GM12878 (cell line): ENCODE measurements at regions not wholly inside any gene's neighbourhood (a gene's known extent, or its start where the extent isn't known, plus 50 kb on each side); places are given as distances from the start of the nearest gene placed in this dataset.

Source experiments
- ATAC-seq: fragments of 200-7000 bp; cut with Tn5 transposase; 3 replicates; pipeline ENCODE4 v1.9.1; 2020; ENCODE audit warnings: mild to moderate bottlenecking, moderate library complexity
- BruUV-seq: library from RNA; stranded (reverse); fragments of 400-500 nt; replicated peaks from 2 replicates; lab custom pipeline; 2021; lab: Mats Ljungman, UMichigan
- CTCF ChIA-PET: fragments of 300-600 bp; sonication (Branson Sonifier 250); formaldehyde crosslinking; extraction: SDS; loops from one replicate; lab custom pipeline; 2021; ENCODE audit warnings: inconsistent platforms; lab: Yijun Ruan, JAX
- POLR2A ChIA-PET: fragments of 350-600 bp; formaldehyde crosslinking; extraction: SDS; loops from one replicate; lab custom pipeline; 2021; ENCODE audit warnings: inconsistent platforms; lab: Charles Lee
- RAD21 ChIA-PET: fragments of 300-600 bp; sonication (Branson Sonifier 250); formaldehyde crosslinking; loops from one replicate; lab custom pipeline; 2023; ENCODE audit warnings: antibody characterized with exemption; ENCODE audit not compliant: unreplicated experiment; lab: Charles Lee
- SMC1A ChIA-PET: fragments of 300-600 bp; sonication (Branson Sonifier 250); formaldehyde crosslinking; loops from one replicate; lab custom pipeline; 2023; ENCODE audit not compliant: unreplicated experiment, uncharacterized antibody; lab: Charles Lee
- DNase-seq: peaks from one replicate; pipeline ENCODE4 v3.0.0-alpha.2; 2011; ENCODE audit warnings: low read depth, low spot score
- FAIRE-seq: peaks from 3 replicates; lab custom pipeline; 2011; peaks lifted over from hg19 to GRCh38; lab: Jason Lieb, UNC
- H2AFZ ChIP-seq: 2 replicates; pipeline ENCODE4 v1.6.0; 2011; ENCODE audit warnings: low read depth, low read length, control low read depth; ENCODE audit not compliant: control insufficient read depth
- H3K27ac ChIP-seq: 2 replicates; pipeline ENCODE4 v1.5.1; 2011; ENCODE audit warnings: control low read depth; ENCODE audit not compliant: control insufficient read depth, insufficient read depth
- H3K27me3 ChIP-seq, 2 experiments: replicated peaks in 1 of 2; 2 replicates each; pipeline versions ENCODE4 v1.6.0 to v1.6.1; 2011; ENCODE audit warnings: low read length in 1 of 2; ENCODE audit not compliant: control insufficient read depth in 2 of 2, insufficient read depth in 2 of 2
- H3K36me3 ChIP-seq, 2 experiments: 2 replicates each; pipeline ENCODE4 v1.5.1; 2011; ENCODE audit warnings: low read length in 1 of 2; ENCODE audit not compliant: control insufficient read depth in 2 of 2, insufficient read depth in 2 of 2
- H3K4me1 ChIP-seq: 2 replicates; pipeline ENCODE4 v1.6.1; 2011; ENCODE audit warnings: mild to moderate bottlenecking, low read length, moderate library complexity, mixed read lengths; ENCODE audit not compliant: control insufficient read depth, insufficient read depth
- H3K4me2 ChIP-seq: 2 replicates; pipeline ENCODE4 v1.6.0; 2011; ENCODE audit warnings: control low read depth; ENCODE audit not compliant: control insufficient read depth, insufficient read depth
- H3K4me3 ChIP-seq: fragments of 200-600 bp; sonication (generic); 2 replicates; pipeline ENCODE4 v1.5.1; 2016
- H3K79me2 ChIP-seq: 2 replicates; pipeline ENCODE4 v1.6.0; 2011; ENCODE audit warnings: low read length; ENCODE audit not compliant: control insufficient read depth, insufficient read depth
- H3K9ac ChIP-seq: 2 replicates; pipeline ENCODE4 v1.8.0; 2011; ENCODE audit warnings: low read length, control low read depth, mixed read lengths; ENCODE audit not compliant: control insufficient read depth, insufficient read depth
- H3K9me3 ChIP-seq: replicated peaks from 3 replicates; pipeline ENCODE4 v1.5.1; 2011; ENCODE audit warnings: mild to moderate bottlenecking, low read length; ENCODE audit not compliant: control insufficient read depth, insufficient read depth
- H4K20me1 ChIP-seq: 2 replicates; pipeline ENCODE4 v1.6.0; 2011; ENCODE audit not compliant: control insufficient read depth, insufficient read depth
- ATF7 ChIP-seq: fragments of 450-650 bp; IDR thresholded peaks from 2 replicates; pipeline ENCODE4 v1.6.1; 2016; ENCODE audit warnings: low read depth, mild to moderate bottlenecking
- BMI1 ChIP-seq: fragments of 450-650 bp; IDR thresholded peaks from 2 replicates; pipeline ENCODE4 v1.6.1; 2016; ENCODE audit warnings: mild to moderate bottlenecking, moderate library complexity, borderline replicate concordance
- BRCA1 ChIP-seq: IDR thresholded peaks from 2 replicates; pipeline ENCODE4 v1.6.1; 2011; ENCODE audit warnings: low read depth, low read length, improper control_type of control experiment
- CREM ChIP-seq: IDR thresholded peaks from 2 replicates; pipeline ENCODE4 v1.6.1; 2014; ENCODE audit warnings: antibody characterized with exemption, low read depth
- FOS ChIP-seq: IDR thresholded peaks from 3 replicates; pipeline ENCODE4 v1.6.1; 2011; ENCODE audit warnings: borderline replicate concordance; ENCODE audit not compliant: insufficient read length; ENCODE audit errors: extremely low read depth
- IRF4 ChIP-seq: IDR thresholded peaks from 2 replicates; pipeline ENCODE4 v1.6.1; 2011; ENCODE audit warnings: low read depth, low read length
- KDM1A ChIP-seq: fragments of 200-600 bp; sonication (generic); IDR thresholded peaks from 2 replicates; pipeline ENCODE4 v1.6.1; 2016; ENCODE audit warnings: borderline replicate concordance
- MEF2A ChIP-seq: IDR thresholded peaks from 2 replicates; pipeline ENCODE4 v1.6.1; 2011; ENCODE audit warnings: low read depth, mild to moderate bottlenecking, low read length, moderate library complexity; ENCODE audit not compliant: insufficient read depth
- MTA2 ChIP-seq: fragments of 450-650 bp; IDR thresholded peaks from 2 replicates; pipeline ENCODE4 v1.6.1; 2016; ENCODE audit warnings: low read depth, mild to moderate bottlenecking, moderate library complexity
- NBN ChIP-seq: fragments of 450-650 bp; IDR thresholded peaks from 2 replicates; pipeline ENCODE4 v1.6.1; 2016
- NR2F1 ChIP-seq: fragments of 450-650 bp; conservative IDR thresholded peaks from 2 replicates; pipeline ENCODE4 v1.6.1; 2017; ENCODE audit warnings: mild to moderate bottlenecking
- RELA ChIP-seq: fragments of 450-650 bp; IDR thresholded peaks from 2 replicates; pipeline ENCODE4 v1.8.0; 2014; ENCODE audit warnings: borderline replicate concordance; ENCODE audit not compliant: partially characterized antibody
- WGBS: methylation state at CpG from one replicate; pipeline ENCODE4 v1.1.6; 2016; ENCODE audit warnings: low lambda C conversion rate; ENCODE audit not compliant: insufficient replicate concordance, insufficient coverage; ENCODE audit errors: missing lambda C conversion rate; 5-methylcytosine and 5-hydroxymethylcytosine counted together
- in situ Hi-C: fragments of 300-500 bp; cut with MboI; formaldehyde crosslinking; loops from 9 replicates; pipeline ENCODE4 v1.14.3; 2018; ENCODE audit warnings: mixed read lengths
- intact Hi-C: fragments of 100-400 bp; cut with micrococcal nuclease; formaldehyde crosslinking; loops from one replicate; pipeline ENCODE4 v1.14.2; 2022; ENCODE audit not compliant: unreplicated experiment
- TF ChIP-seq, protein P1 (sequence below): fragments of 450-650 bp; formaldehyde crosslinking; IDR thresholded peaks from 2 replicates; pipeline ENCODE4 v1.4.0; 2022; ENCODE audit warnings: mild to moderate bottlenecking, moderate library complexity
- TF ChIP-seq, protein P2 (sequence below): fragments of 450-650 bp; IDR thresholded peaks from 2 replicates; pipeline ENCODE4 v1.6.1; 2017; ENCODE audit warnings: low read depth, mild to moderate bottlenecking, moderate library complexity

- 31% methylated on average over 2 of the region's 2 CpGs for WGBS
Observed at GRCh38 chr5:114204923-114205322, 156.9 kb upstream of the KCNN2 start.

More at GRCh38 chr5:114204923-114205322, 156.9 kb upstream of the KCNN2 start:
- H3K27me3 ChIP-seq = no peaks in the 10 kb centered on the region
- no peak overlapping the region for H3K4me3 ChIP-seq
- intact Hi-C loops = no loop called here
- no peak for DNase-seq
- H3K4me2 ChIP-seq = no peak overlapping the region
- in situ Hi-C loops = no loop called here
- no peak overlapping the region for H2AFZ ChIP-seq
- no peaks in the 10 kb centered on the region for H3K4me1 ChIP-seq
- H3K79me2 ChIP-seq = no peaks in the 10 kb centered on the region
- H3K36me3 ChIP-seq = no peaks in the 10 kb centered on the region
- RAD21 ChIA-PET = no interaction called here
- no peak overlapping the region for H3K9ac ChIP-seq
- H3K9me3 ChIP-seq = no peaks in the 10 kb centered on the region
- no TSS peak for BruUV-seq
- CTCF ChIA-PET = interaction anchor here (1.0 kb wide), 1 partner anchor 13 kb away, joined by 6 read pairs; no protein-coding TSS in a partner anchor
- H4K20me1 ChIP-seq = no peaks in the 10 kb centered on the region
- SMC1A ChIA-PET = interaction anchor here (0.6 kb wide), 1 partner anchor 995 kb away, joined by 4 read pairs; no protein-coding TSS in a partner anchor
- H3K27ac ChIP-seq = no peak overlapping the region
- ATAC-seq = no peak
- TF ChIP-seq NBN = no peak
- TF ChIP-seq IRF4 = no peak
- no peak for TF ChIP-seq ATF7
- TF ChIP-seq FOS = no peak
- no peak for TF ChIP-seq KDM1A
- TF ChIP-seq CREM = no peak
- TF ChIP-seq BRCA1 = no peak
- no peak for TF ChIP-seq MEF2A
- TF ChIP-seq BMI1 = no peak
- TF ChIP-seq, protein P1, sequence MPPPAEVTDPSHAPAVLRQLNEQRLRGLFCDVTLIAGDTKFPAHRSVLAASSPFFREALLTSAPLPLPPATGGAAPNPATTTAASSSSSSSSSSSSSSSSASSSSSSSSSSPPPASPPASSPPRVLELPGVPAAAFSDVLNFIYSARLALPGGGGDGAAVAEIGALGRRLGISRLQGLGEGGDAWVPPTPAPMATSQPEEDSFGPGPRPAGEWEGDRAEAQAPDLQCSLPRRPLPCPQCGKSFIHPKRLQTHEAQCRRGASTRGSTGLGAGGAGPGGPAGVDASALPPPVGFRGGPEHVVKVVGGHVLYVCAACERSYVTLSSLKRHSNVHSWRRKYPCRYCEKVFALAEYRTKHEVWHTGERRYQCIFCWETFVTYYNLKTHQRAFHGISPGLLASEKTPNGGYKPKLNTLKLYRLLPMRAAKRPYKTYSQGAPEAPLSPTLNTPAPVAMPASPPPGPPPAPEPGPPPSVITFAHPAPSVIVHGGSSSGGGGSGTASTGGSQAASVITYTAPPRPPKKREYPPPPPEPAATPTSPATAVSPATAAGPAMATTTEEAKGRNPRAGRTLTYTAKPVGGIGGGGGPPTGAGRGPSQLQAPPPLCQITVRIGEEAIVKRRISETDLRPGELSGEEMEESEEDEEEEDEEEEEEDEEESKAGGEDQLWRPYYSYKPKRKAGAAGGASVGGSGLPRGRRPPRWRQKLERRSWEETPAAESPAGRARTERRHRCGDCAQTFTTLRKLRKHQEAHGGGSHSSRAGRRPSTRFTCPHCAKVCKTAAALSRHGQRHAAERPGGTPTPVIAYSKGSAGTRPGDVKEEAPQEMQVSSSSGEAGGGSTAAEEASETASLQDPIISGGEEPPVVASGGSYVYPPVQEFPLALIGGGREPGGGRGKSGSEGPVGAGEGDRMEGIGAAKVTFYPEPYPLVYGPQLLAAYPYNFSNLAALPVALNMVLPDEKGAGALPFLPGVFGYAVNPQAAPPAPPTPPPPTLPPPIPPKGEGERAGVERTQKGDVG (CRISPR knock-in tag) = no peak
- no peak for TF ChIP-seq RELA
- no peak for TF ChIP-seq NR2F1
- TF ChIP-seq, protein P2, sequence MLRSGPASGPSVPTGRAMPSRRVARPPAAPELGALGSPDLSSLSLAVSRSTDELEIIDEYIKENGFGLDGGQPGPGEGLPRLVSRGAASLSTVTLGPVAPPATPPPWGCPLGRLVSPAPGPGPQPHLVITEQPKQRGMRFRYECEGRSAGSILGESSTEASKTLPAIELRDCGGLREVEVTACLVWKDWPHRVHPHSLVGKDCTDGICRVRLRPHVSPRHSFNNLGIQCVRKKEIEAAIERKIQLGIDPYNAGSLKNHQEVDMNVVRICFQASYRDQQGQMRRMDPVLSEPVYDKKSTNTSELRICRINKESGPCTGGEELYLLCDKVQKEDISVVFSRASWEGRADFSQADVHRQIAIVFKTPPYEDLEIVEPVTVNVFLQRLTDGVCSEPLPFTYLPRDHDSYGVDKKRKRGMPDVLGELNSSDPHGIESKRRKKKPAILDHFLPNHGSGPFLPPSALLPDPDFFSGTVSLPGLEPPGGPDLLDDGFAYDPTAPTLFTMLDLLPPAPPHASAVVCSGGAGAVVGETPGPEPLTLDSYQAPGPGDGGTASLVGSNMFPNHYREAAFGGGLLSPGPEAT = no peak
- no peak for TF ChIP-seq MTA2
- FAIRE-seq = no peak
- POLR2A ChIA-PET = no interaction called here
